OCI-LY3 (cell line): ENCODE measurements at regions not wholly inside any gene's neighbourhood (a gene's known extent, or its start where the extent isn't known, plus 50 kb on each side); places are given as distances from the start of the nearest gene placed in this dataset.

Experiments
- H2AFZ ChIP-seq: fragments of 200-600, 300-600 bp; shearing (Covaris generic); 2 replicates; pipeline ENCODE4 v1.6.0; 2014; ENCODE audit warnings: antibody characterized with exemption, low read depth, low read length
- H3K27ac ChIP-seq: fragments of 200-600, 300-600 bp; sonication (generic); 2 replicates; pipeline ENCODE4 v1.5.1; 2014; ENCODE audit warnings: mild to moderate bottlenecking, low read length, moderate library complexity, mixed read lengths
- H3K27me3 ChIP-seq: fragments of 200-600, 300-600 bp; sonication (generic); 2 replicates; pipeline ENCODE4 v1.6.1; 2014; ENCODE audit warnings: low read depth, low read length, mixed read lengths
- H3K36me3 ChIP-seq: fragments of 200-600, 300-600 bp; sonication (generic); replicated peaks from 2 replicates; pipeline ENCODE3; 2014; ENCODE audit warnings: low read depth, low read length, mixed read lengths
- H3K4me1 ChIP-seq: fragments of 300-600, 200-600 bp; sonication (generic); 2 replicates; pipeline ENCODE4 v1.6.1; 2014; ENCODE audit warnings: low read length, mixed read lengths
- H3K4me2 ChIP-seq: fragments of 200-600, 300-600 bp; sonication (generic); 2 replicates; pipeline ENCODE4 v1.6.1; 2014; ENCODE audit warnings: low read length, mixed read lengths
- H3K4me3 ChIP-seq: fragments of 300-600, 200-600 bp; sonication (generic); 2 replicates; pipeline ENCODE4 v1.5.1; 2014; ENCODE audit warnings: antibody characterized with exemption, mild to moderate bottlenecking, low read length, moderate library complexity
- H3K79me2 ChIP-seq: fragments of 300-600, 200-600 bp; shearing (Covaris generic); 2 replicates; pipeline ENCODE4 v1.6.1; 2014; ENCODE audit warnings: mild to moderate bottlenecking, low read length, mixed read lengths
- H3K9ac ChIP-seq: fragments of 300-600, 200-600 bp; shearing (Covaris generic); 2 replicates; pipeline ENCODE4 v1.6.0; 2014; ENCODE audit warnings: mild to moderate bottlenecking, low read length, moderate library complexity
- H3K9me3 ChIP-seq: fragments of 200-600, 300-600 bp; shearing (Covaris generic); 2 replicates; pipeline ENCODE4 v1.6.1; 2014; ENCODE audit warnings: low read length, mixed read lengths; ENCODE audit not compliant: insufficient read depth
- H4K20me1 ChIP-seq: fragments of 200-600, 300-600 bp; sonication (generic); 2 replicates; pipeline ENCODE4 v1.6.1; 2016; ENCODE audit warnings: low read length, mixed read lengths; ENCODE audit not compliant: insufficient read depth
- CTCF ChIP-seq: fragments of 200-600, 300-600 bp; sonication (generic); IDR thresholded peaks from 2 replicates; pipeline ENCODE4 v1.5.1; 2014; ENCODE audit warnings: antibody characterized with exemption, low read length, low read depth
- EZH2phosphoT487 ChIP-seq: fragments of 200-600 bp; shearing (Covaris generic); IDR thresholded peaks from 2 replicates; pipeline ENCODE4 v1.6.1; 2018; ENCODE audit warnings: antibody characterized with exemption, mixed run types, low read depth

- no peak overlapping the region for H3K27ac ChIP-seq
- TF ChIP-seq EZH2phosphoT487 (no peak), CTCF (no peak)
- no peaks in the 10 kb centered on the region for H3K79me2 ChIP-seq
- no peak overlapping the region for H3K9ac ChIP-seq
- no peaks in the 10 kb centered on the region for H4K20me1 ChIP-seq
- H3K9me3 ChIP-seq, result no peaks in the 10 kb centered on the region
- H3K4me1 ChIP-seq, result no peaks in the 10 kb centered on the region
- no peak overlapping the region for H2AFZ ChIP-seq
- H3K27me3 ChIP-seq, result peaks cover 21% of the 10 kb centered on the region
- H3K36me3 ChIP-seq, result no peaks in the 10 kb centered on the region
- no peak overlapping the region for H3K4me3 ChIP-seq
- H3K4me2 ChIP-seq, result no peak overlapping the region
Observed at GRCh38 chr6:108752733-108753590, 95.3 kb upstream of the ARMC2 start.

GRCh38 chr6:108755257-108756240 lies 92.7 kb upstream of the ARMC2 start:
- Histone ChIP-seq H3K4me1 (no peaks in the 10 kb centered on the region), H3K27me3 (no peaks in the 10 kb centered on the region), H4K20me1 (no peaks in the 10 kb centered on the region), H3K4me3 (no peak overlapping the region), H3K9ac (no peak overlapping the region), H3K79me2 (no peaks in the 10 kb centered on the region), H3K36me3 (no peaks in the 10 kb centered on the region), H2AFZ (no peak overlapping the region), H3K4me2 (no peak overlapping the region), H3K9me3 (no peaks in the 10 kb centered on the region), H3K27ac (no peak overlapping the region)
- TF ChIP-seq CTCF (no peak), EZH2phosphoT487 (no peak)

- Histone ChIP-seq H3K9ac (no peak overlapping the region), H3K9me3 (no peaks in the 10 kb centered on the region), H3K36me3 (no peaks in the 10 kb centered on the region), H3K27ac (no peak overlapping the region), H3K4me2 (no peak overlapping the region), H2AFZ (no peak overlapping the region), H3K4me1 (no peaks in the 10 kb centered on the region), H3K4me3 (no peak overlapping the region), H3K79me2 (no peaks in the 10 kb centered on the region), H4K20me1 (no peaks in the 10 kb centered on the region), H3K27me3 (0 out of 2 replicates have a peak, but pooled peaks cover under 1% of the 10 kb centered on the region)
- TF ChIP-seq EZH2phosphoT487, result no peak
- no peak for TF ChIP-seq CTCF
Observed at GRCh38 chr6:108757357-108757756, 90.9 kb upstream of the ARMC2 start.

- no peak overlapping the region for H3K27ac ChIP-seq
- H2AFZ ChIP-seq, result no peak overlapping the region
- TF ChIP-seq CTCF (no peak), EZH2phosphoT487 (no peak)
- H3K4me2 ChIP-seq, result no peak overlapping the region
- H3K27me3 ChIP-seq, result peaks cover 13% of the 10 kb centered on the region
- no peaks in the 10 kb centered on the region for H3K36me3 ChIP-seq
- H4K20me1 ChIP-seq, result no peaks in the 10 kb centered on the region
- no peak overlapping the region for H3K9ac ChIP-seq
- H3K9me3 ChIP-seq, result no peaks in the 10 kb centered on the region
- H3K4me3 ChIP-seq, result no peak overlapping the region
- no peaks in the 10 kb centered on the region for H3K79me2 ChIP-seq
- no peaks in the 10 kb centered on the region for H3K4me1 ChIP-seq
Observed at GRCh38 chr6:108758884-108759283, 89.3 kb upstream of the ARMC2 start.
